Renal cortical epithelial cell (primary cell): ENCODE measurements at regions not wholly inside any gene's neighbourhood (a gene's known extent, or its start where the extent isn't known, plus 50 kb on each side); places are given as distances from the start of the nearest gene placed in this dataset.

Source experiments
- DNase-seq: peaks from one replicate; pipeline ENCODE4 v3.0.0-alpha.2; 2011; ENCODE audit warnings: low read depth

DNA sequence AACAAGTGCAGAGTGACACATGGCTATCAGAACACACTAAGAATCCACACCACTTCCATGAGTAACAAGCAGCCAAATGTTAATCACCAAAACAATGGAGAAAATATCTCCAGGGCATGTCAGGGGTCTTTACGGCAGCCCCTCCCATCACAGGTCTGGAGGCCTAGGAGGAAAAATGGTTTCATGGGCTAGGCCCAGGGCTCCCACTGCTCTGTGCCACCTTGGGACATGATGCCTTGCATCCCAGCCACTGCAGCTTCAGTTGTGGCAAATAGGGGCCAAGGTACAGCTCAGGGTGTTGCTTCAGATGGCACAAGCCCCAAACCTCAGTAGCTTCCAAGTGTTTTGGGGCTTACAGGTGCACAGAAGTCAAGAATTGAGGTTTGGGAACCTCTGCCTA is 66.6 kb downstream of the NEURL3 start:
- no peak for DNase-seq

DNA sequence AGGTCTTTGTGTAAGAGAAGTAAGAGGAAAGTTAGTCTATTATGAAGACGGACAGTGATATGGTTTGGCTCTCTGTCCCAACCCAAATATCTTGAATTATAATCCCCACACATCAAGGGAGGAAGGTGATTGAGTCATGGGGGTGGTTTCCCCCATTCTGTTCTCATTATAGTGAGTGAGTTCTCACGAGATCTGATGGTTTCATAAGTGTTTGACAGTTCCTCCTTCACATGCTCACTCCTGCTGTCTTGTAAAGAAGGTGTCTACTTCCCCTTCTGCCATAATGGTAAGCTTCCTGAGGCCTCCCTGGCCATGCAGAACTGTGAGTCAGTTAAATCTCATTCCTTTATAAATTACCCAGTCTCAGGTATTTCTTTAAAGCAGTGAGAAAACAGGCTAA is 67.6 kb downstream of the NEURL3 start:
- no peak for DNase-seq

DNA sequence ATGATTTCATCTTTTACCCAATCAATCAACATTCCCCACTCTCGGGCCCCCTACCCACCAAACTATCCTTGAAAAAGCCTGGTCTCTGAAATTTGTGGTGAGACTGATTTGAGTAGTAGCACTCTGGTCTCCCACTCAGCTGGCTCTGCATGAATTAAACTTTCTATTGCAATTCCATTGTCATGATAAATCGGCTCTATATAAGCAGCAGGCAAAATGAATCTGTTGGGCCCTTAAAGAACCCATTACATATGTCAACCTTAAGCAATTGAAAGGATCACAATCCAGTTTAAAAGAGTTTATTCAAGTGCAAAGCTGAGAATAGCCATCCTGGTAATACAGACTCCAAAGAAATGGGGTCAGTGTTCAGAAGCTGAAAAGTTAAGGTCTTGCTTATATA is 68.2 kb downstream of the NEURL3 start:
- DNase-seq, result no peak

DNA sequence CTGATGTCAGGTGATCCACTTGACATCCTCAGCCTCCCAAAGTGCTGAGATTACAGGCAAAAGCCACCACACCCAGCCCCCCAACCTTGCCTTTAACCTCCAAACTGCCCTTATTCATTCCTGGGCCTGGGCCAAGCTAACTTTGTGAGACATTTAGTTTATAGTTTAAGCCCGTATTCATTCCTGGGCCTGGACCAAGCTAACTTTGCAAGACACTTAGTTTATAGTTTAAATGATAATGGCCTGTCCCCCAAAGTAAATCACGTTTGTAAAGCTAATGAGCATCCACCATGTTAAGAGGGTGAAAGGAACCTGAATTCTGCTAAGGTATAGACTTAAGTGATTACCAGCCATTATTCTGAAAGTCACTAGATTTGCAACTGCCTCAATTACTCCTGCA is 68.7 kb downstream of the NEURL3 start:
- DNase-seq, result no peak

DNA sequence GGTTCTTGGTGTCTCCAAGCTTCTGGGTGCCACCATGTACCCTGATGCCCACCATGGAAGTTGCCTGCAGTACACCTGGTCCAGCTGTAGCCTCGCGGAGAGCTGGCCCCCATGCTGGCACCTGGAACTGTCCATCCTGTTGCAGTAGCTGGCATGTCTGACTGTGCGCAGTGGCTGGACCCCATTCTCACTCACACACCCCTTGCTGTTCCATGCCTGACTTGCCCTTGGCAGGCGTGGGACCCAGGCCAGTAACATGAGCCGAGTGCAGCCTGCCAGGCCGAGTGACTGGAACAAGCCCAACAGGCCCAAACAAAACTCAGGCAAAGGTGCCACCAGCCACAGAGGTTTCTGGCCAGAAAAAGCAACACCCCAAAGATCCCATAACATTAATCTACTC is 73.8 kb downstream of the NEURL3 start:
- no peak for DNase-seq

DNA sequence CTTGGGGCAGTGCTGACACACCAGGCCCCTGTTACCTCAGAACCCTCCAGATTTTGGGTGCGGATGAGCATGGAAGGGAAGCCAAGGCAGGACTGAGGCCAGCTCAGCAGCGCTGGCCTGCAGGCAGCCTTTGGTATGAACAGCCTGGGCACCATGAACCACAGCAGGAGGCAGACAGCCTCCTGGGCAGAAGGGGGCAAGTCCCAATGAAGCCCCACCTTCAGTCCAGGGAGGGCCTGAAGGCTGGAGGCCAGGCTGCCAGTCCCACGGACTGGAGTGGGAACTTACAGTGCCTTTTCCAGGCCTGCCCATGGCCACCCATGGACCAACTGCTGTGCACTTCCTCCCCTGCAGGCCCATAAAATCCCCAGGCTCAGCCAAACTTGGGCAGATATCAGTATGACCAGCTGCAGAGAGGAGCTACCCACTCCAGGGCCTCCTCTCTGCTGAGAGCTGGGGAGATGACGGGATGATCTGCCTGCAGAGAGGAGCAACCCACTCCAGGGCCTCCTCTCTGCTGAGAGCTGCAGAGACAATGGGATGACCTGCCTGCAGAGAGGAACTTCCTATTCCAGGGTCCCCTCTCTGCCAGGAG is 74.7 kb downstream of the NEURL3 start:
- no peak for DNase-seq

DNA sequence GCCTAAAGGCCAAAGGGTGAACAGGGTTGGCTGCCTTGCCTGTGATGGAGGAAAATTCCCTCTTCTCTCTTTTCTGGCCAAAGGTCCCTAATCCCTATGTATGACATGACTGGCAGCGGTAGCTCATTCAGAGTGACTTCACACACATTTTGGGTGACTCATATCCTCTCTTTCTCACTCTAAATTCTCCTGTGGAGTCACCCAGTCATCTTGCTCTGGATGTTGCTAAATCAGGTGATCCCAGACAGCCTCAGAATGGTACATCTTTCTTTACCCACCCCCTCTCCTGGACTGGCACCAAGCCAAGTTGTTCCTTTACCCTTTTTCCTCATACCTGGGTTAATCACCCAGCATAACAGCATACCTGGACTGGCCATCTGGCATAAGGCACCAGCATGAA is 77.2 kb downstream of the NEURL3 start:
- DNase-seq, result peak; percentile 97

DNA sequence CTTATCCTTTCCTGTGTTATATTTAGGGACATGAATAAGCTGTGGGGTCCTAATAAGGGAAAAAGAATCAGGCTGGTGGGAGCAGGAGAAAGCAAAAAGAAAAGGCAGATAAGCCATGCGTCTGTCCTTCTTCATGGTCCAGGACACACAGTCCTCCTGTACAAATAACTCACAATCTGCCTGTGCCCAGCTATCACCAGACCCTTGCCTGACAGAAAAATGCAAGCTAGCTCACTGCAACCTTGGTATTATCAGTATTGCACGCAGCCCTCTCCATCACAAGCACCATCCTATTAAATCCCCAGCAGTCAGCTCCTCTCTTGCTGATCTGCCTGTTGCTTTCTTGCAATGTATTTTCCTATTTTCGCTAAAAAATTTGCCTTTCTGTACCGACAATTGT is 78.0 kb downstream of the NEURL3 start:
- DNase-seq, result no peak

DNA sequence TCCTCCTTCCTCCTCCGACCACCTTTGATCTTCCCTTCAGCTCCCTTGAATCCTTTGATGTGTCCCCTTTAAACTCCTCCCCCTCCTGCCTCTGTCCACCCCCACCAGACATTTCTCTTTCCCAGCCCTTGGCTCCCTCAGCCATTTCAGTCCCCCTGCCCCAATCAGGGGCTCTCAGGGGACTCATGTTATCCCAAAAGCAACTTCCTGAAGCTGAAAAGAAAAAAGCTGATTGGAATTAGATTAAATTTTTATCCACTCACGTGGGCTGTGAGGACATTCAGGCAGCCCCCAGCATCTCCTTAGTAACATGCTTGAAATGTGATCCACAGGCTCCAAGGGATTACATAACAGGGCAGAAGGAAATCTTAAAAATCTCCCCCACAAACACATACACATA is 81.3 kb downstream of the NEURL3 start:
- no peak for DNase-seq
